ENCODE measurements at regions not wholly inside any gene's neighbourhood (a gene's known extent, or its start where the extent isn't known, plus 50 kb on each side); places are given as distances from the start of the nearest gene placed in this dataset.

GRCh38 chr12:104855599-104855998 lies 102.5 kb downstream of the SLC41A2 start:
- no peak for TF ChIP-seq CTCF (IDR thresholded peaks at IDR 0.05)
- intact Hi-C loops (cut with DNase I): no loop called here

GRCh38 chr12:104852896-104853295 lies 105.2 kb downstream of the SLC41A2 start:
- WGBS, 2 donors: 91 to 94% methylated on average over 2 of the region's 2 CpGs
- Histone ChIP-seq H3K27ac (no peak overlapping the region), H3K4me3 (no peak overlapping the region), H3K36me3 (no peaks in the 10 kb centered on the region), H3K27me3 (no peaks in the 10 kb centered on the region), H3K9me3 (no peaks in the 10 kb centered on the region), H3K4me1 (no peaks in the 10 kb centered on the region)
- intact Hi-C loops (cut with DNase I): no loop called here
- no peak for FAIRE-seq
- TF ChIP-seq CTCF (IDR thresholded peaks at IDR 0.05): no peak
- DNase-seq: no peak
- ATAC-seq: no peak

More at GRCh38 chr12:104855599-104855998, 102.5 kb downstream of the SLC41A2 start:
- ATAC-seq (no peak), DNase-seq (no peak), FAIRE-seq (no peak)
- Histone ChIP-seq H3K4me3 (no peak overlapping the region), H3K27ac (no peak overlapping the region), H3K9me3 (no peaks in the 10 kb centered on the region), H3K27me3 (no peaks in the 10 kb centered on the region), H3K36me3 (peaks cover 0 to 3% (median 0%) of the 10 kb centered on the region in 3 donors), H3K4me1 (no peaks in the 10 kb centered on the region)
- 90 to 92% methylated on average over 6 of the region's 6 CpGs for WGBS, 2 donors

- Histone ChIP-seq H3K36me3 (no peaks in the 10 kb centered on the region), H3K27me3 (no peaks in the 10 kb centered on the region), H3K4me3 (no peak overlapping the region), H3K9me3 (no peaks in the 10 kb centered on the region), H3K27ac (no peak overlapping the region), H3K4me1 (no peaks in the 10 kb centered on the region)
- DNase-seq (no peak), ATAC-seq (no peak), FAIRE-seq (no peak)
- intact Hi-C loops (cut with DNase I): no loop called here
- WGBS, 2 donors: 85% methylated on average over 2 of the region's 2 CpGs
- TF ChIP-seq CTCF (IDR thresholded peaks at IDR 0.05): no peak
These were observed 106.0 kb downstream of the SLC41A2 start for GRCh38 chr12:104852102-104852501.

GRCh38 chr12:104850781-104851180 lies 107.3 kb downstream of the SLC41A2 start:
- TF ChIP-seq CTCF (IDR thresholded peaks at IDR 0.05): no peak
- FAIRE-seq (no peak), ATAC-seq (no peak), DNase-seq (no peak)
- H3K27me3 ChIP-seq: no peaks in the 10 kb centered on the region
- H3K4me3 ChIP-seq: no peak overlapping the region
- intact Hi-C loops (cut with DNase I): no loop called here
- no peaks in the 10 kb centered on the region for H3K36me3 ChIP-seq
- H3K27ac ChIP-seq: no peak overlapping the region
- H3K9me3 ChIP-seq: no peaks in the 10 kb centered on the region
- H3K4me1 ChIP-seq: peaks cover 5 to 7% (median 5%) of the 10 kb centered on the region in 3 donors

- H3K9me3 ChIP-seq: no peaks in the 10 kb centered on the region
- FAIRE-seq (no peak), ATAC-seq (peak in 1 of 4 donors; percentile 54), DNase-seq (no peak)
- WGBS, 2 donors: 97 to 98% methylated on average over 2 of the region's 2 CpGs
- no peaks in the 10 kb centered on the region for H3K27me3 ChIP-seq
- H3K27ac ChIP-seq: no peak overlapping the region
- TF ChIP-seq CTCF (IDR thresholded peaks at IDR 0.05): no peak
- no peak overlapping the region for H3K4me3 ChIP-seq
- intact Hi-C loops (cut with DNase I): no loop called here
- H3K36me3 ChIP-seq: peaks cover 0 to 11% (median 0%) of the 10 kb centered on the region in 3 donors
- H3K4me1 ChIP-seq: peaks cover 8 to 9% (median 9%) of the 10 kb centered on the region in 3 donors
These were observed 111.9 kb downstream of the SLC41A2 start for GRCh38 chr12:104846056-104846767.

Measured in pancreas (tissue), 10 donors.